Nephron progenitor cell (in vitro differentiated cells): ENCODE measurements at regions not wholly inside any gene's neighbourhood (a gene's known extent, or its start where the extent isn't known, plus 50 kb on each side); places are given as distances from the start of the nearest gene placed in this dataset.

Experiments
- DNase-seq: peaks from one replicate; pipeline ENCODE4 v3.0.0; 2021
- H3K27ac Mint-ChIP-seq: 2 replicates; pipeline ENCODE4 v1.8.0; 2021; ENCODE audit warnings: mild to moderate bottlenecking, moderate library complexity, mixed read lengths
- H3K27me3 Mint-ChIP-seq: 2 replicates; pipeline ENCODE4 v1.8.0; 2021; ENCODE audit warnings: mild to moderate bottlenecking, low read depth, mixed read lengths; ENCODE audit not compliant: poor library complexity
- H3K36me3 Mint-ChIP-seq: 2 replicates; pipeline ENCODE4 v1.8.0; 2021; ENCODE audit warnings: low read depth, mixed read lengths
- H3K4me1 Mint-ChIP-seq: 2 replicates; pipeline ENCODE4 v1.8.0; 2021; ENCODE audit warnings: mixed read lengths
- H3K4me3 Mint-ChIP-seq: 2 replicates; pipeline ENCODE4 v1.8.0; 2021; ENCODE audit warnings: mild to moderate bottlenecking, moderate library complexity, mixed read lengths
- H3K9me3 Mint-ChIP-seq: 2 replicates; pipeline ENCODE4 v1.8.0; 2021; ENCODE audit warnings: mild to moderate bottlenecking, moderate library complexity, mixed read lengths
- TF ChIP-seq, protein P1 (sequence below): fragments of 200-600 bp; sonication (generic); IDR thresholded peaks from 2 replicates; pipeline ENCODE4 v1.5.0; 2021; ENCODE audit warnings: antibody characterized with exemption

DNA sequence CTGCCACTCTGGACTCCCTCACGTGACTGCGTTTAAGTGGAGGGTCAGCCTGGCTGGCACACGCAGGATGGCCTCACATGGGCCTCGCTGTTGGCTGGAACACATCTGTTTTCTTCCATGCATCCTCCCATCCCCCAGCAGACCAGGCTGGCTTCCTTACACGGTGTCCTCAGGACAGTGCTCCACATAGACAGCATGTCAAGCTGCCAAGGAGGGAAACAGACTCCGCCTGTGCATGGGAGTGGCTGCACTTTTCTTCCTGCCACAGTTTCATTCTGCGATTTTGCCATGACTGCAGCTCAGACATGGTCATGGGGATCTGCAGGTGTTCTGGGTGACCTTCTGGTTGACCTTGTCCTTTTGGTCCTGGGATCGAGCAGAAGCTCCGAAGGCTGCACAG, 344.2 kb downstream of the SHANK2 start:
- no peaks in the 10 kb centered on the region for H3K36me3 Mint-ChIP-seq
- H3K27me3 Mint-ChIP-seq = peaks cover 17% of the 10 kb centered on the region
- no peak for DNase-seq
- no peak overlapping the region for H3K27ac Mint-ChIP-seq
- H3K4me1 Mint-ChIP-seq = peaks cover 22% of the 10 kb centered on the region
- TF ChIP-seq, protein P1, sequence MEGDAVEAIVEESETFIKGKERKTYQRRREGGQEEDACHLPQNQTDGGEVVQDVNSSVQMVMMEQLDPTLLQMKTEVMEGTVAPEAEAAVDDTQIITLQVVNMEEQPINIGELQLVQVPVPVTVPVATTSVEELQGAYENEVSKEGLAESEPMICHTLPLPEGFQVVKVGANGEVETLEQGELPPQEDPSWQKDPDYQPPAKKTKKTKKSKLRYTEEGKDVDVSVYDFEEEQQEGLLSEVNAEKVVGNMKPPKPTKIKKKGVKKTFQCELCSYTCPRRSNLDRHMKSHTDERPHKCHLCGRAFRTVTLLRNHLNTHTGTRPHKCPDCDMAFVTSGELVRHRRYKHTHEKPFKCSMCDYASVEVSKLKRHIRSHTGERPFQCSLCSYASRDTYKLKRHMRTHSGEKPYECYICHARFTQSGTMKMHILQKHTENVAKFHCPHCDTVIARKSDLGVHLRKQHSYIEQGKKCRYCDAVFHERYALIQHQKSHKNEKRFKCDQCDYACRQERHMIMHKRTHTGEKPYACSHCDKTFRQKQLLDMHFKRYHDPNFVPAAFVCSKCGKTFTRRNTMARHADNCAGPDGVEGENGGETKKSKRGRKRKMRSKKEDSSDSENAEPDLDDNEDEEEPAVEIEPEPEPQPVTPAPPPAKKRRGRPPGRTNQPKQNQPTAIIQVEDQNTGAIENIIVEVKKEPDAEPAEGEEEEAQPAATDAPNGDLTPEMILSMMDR = no peak
- no peaks in the 10 kb centered on the region for H3K9me3 Mint-ChIP-seq
- H3K4me3 Mint-ChIP-seq = no peak overlapping the region

DNA sequence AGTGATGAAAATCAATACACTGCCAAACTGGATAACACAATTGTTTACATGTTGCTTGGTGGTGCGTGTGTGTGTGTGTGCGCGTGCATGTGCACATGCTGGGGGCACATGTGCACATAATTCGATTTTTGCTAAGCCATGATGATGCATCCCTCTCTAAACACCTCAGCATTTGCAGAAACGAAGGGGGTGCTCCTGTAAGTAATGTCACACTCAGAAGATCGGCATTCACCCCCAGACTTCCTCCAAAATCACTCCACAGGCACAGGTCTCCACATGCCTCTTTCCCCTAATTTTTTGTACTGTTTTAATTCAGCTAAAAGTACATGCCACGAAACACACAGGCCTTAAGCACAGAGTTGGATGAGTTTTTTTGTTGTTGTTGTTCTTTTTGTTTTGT, 341.5 kb downstream of the SHANK2 start:
- TF ChIP-seq, protein P1 = no peak
- H3K9me3 Mint-ChIP-seq = no peaks in the 10 kb centered on the region
- peaks cover 15% of the 10 kb centered on the region for H3K27me3 Mint-ChIP-seq
- DNase-seq = no peak
- no peaks in the 10 kb centered on the region for H3K36me3 Mint-ChIP-seq
- H3K4me3 Mint-ChIP-seq = no peak overlapping the region
- H3K4me1 Mint-ChIP-seq = peaks cover 46% of the 10 kb centered on the region
- H3K27ac Mint-ChIP-seq = no peak overlapping the region

DNA sequence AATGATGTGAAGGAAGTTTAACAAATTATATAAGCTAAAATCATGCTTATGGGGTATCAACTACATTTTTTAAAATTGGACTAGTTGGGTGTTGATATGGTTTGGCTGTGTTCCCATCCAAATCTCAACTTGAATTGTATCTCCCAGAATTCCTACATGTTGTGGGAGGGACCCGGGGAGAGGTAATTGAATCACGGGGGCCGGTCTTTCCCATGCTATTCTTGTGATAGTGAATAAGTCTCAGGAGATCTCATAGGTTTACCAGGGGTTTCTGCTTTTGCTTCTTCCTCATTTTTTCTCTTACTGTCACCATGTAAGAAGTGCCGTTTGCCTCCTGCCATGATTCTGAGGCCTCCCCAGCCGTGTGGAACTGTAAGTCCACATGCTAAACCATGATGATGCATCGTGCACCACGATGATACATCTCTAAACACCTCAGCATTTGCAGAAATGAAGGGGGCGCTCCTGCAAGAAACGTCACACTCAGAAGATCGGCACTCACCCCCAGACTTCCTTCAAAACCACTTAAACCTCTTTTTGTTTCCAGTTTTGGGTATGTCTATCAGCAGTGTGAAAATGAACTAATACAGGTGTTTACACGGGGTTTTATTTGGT, 340.0 kb downstream of the SHANK2 start:
- H3K4me1 Mint-ChIP-seq = peaks cover 37% of the 10 kb centered on the region
- H3K36me3 Mint-ChIP-seq = no peaks in the 10 kb centered on the region
- DNase-seq = no peak
- H3K4me3 Mint-ChIP-seq = no peak overlapping the region
- peaks cover 7% of the 10 kb centered on the region for H3K9me3 Mint-ChIP-seq
- H3K27me3 Mint-ChIP-seq = peaks cover 15% of the 10 kb centered on the region
- H3K27ac Mint-ChIP-seq = no peak overlapping the region
- TF ChIP-seq, protein P1 = no peak

DNA sequence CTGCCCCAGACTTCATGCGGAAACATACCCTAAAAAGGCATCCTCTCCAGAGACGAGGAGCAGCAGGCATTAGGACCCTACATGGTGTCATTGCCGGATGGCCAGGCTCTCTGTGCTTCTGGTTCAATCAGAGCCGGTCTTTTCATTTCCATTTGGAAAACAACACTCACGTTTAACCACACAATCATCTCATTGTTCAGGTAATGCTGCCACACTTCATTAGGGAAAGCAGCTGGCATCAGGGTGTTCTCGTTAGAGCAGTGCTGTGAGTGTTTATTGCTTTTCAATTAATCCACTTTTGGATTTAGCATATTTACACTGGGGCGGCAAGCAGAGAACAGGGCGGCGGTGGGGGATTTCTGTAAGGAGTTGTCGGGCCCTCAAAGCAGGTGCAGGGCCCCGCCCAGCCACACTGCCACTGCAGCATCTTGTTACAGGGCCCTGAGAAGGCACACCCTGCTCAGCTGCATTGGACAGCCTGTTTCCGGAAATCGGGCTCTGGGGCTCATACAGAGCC, 338.6 kb downstream of the SHANK2 start:
- H3K9me3 Mint-ChIP-seq = peaks cover 16% of the 10 kb centered on the region
- H3K27ac Mint-ChIP-seq = no peak overlapping the region
- TF ChIP-seq, protein P1 = no peak
- H3K36me3 Mint-ChIP-seq = no peaks in the 10 kb centered on the region
- peaks cover 15% of the 10 kb centered on the region for H3K27me3 Mint-ChIP-seq
- peaks cover 34% of the 10 kb centered on the region for H3K4me1 Mint-ChIP-seq
- DNase-seq = peak; percentile 11
- H3K4me3 Mint-ChIP-seq = no peak overlapping the region

DNA sequence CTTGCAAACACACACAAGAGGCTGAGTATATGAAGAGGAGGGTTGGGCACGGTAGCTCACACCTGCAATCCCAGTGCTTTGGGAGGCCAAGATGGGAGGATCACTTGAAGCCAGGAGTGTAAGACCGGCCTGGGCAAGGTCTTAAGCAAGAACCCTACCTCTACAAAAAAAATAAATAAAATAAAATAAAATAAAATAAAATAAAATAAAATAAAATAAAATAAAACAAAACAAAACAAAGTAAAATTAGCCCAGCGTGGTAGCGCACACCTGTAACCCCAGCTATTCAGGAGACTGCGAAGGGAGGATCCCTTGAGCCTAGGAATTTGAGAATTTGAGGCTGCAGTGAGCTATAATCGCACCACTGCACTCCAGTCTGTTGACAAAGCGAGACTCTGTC, 337.9 kb downstream of the SHANK2 start:
- H3K9me3 Mint-ChIP-seq = peaks cover 18% of the 10 kb centered on the region
- peaks cover 34% of the 10 kb centered on the region for H3K4me1 Mint-ChIP-seq
- TF ChIP-seq, protein P1 = no peak
- peaks cover 15% of the 10 kb centered on the region for H3K27me3 Mint-ChIP-seq
- H3K36me3 Mint-ChIP-seq = no peaks in the 10 kb centered on the region
- DNase-seq = no peak
- H3K27ac Mint-ChIP-seq = no peak overlapping the region
- no peak overlapping the region for H3K4me3 Mint-ChIP-seq
